HG03521 (cell line): ENCODE measurements at regions not wholly inside any gene's neighbourhood (a gene's known extent, or its start where the extent isn't known, plus 50 kb on each side); places are given as distances from the start of the nearest gene placed in this dataset.

ENCODE experiments used
- ATAC-seq: cut with Tn5 transposase; IDR thresholded peaks from one replicate; pipeline ENCODE4 v1.9.1; 2021; ENCODE audit warnings: mild to moderate bottlenecking, moderate library complexity; ENCODE audit not compliant: unreplicated experiment

- no peak for ATAC-seq
Observed at GRCh38 chr5:56564541-56565282, 250.6 kb upstream of the MAP3K1 start.

- no peak for ATAC-seq
Observed at GRCh38 chr5:56561455-56561854, 253.9 kb upstream of the MAP3K1 start.

GRCh38 chr5:56558131-56558745 is 257.1 kb upstream of the MAP3K1 start:
- ATAC-seq, result no peak

GRCh38 chr5:56557198-56557597 is 258.2 kb upstream of the MAP3K1 start:
- no peak for ATAC-seq

- no peak for ATAC-seq
Observed at GRCh38 chr5:56552612-56553268, 262.6 kb upstream of the MAP3K1 start.

GRCh38 chr5:56550227-56550626 is 265.1 kb upstream of the MAP3K1 start:
- ATAC-seq, result no peak

GRCh38 chr5:56549096-56549886 is 266.1 kb upstream of the MAP3K1 start:
- no peak for ATAC-seq

- no peak for ATAC-seq
Observed at GRCh38 chr5:56545016-56545415, 270.3 kb upstream of the MAP3K1 start.

GRCh38 chr5:56543441-56544388 is 271.6 kb upstream of the MAP3K1 start:
- no peak for ATAC-seq

GRCh38 chr5:56540266-56540665 is 275.1 kb upstream of the MAP3K1 start:
- ATAC-seq, result no peak

- no peak for ATAC-seq
Observed at GRCh38 chr5:56538580-56538979, 276.8 kb upstream of the MAP3K1 start.

- no peak for ATAC-seq
Observed at GRCh38 chr5:56535347-56535746, 280.0 kb upstream of the MAP3K1 start.

GRCh38 chr5:56534102-56534829 is 281.1 kb upstream of the MAP3K1 start:
- no peak for ATAC-seq

GRCh38 chr5:56532466-56532865 is 282.9 kb upstream of the MAP3K1 start:
- ATAC-seq, result no peak

GRCh38 chr5:56530626-56531138 is 284.7 kb upstream of the MAP3K1 start:
- no peak for ATAC-seq

- no peak for ATAC-seq
Observed at GRCh38 chr5:56529666-56530430, 285.5 kb upstream of the MAP3K1 start.

GRCh38 chr5:56527174-56527573 is 288.2 kb upstream of the MAP3K1 start:
- no peak for ATAC-seq

GRCh38 chr5:56525113-56525512 is 290.2 kb upstream of the MAP3K1 start:
- ATAC-seq, result no peak
